GM19438 (cell line): ENCODE measurements at regions not wholly inside any gene's neighbourhood (a gene's known extent, or its start where the extent isn't known, plus 50 kb on each side); places are given as distances from the start of the nearest gene placed in this dataset.

Experiments
- ATAC-seq: cut with Tn5 transposase; IDR thresholded peaks from one replicate; pipeline ENCODE4 v1.9.1; 2021; ENCODE audit warnings: low read depth; ENCODE audit not compliant: unreplicated experiment

GRCh38 chr6:40313582-40313981 is 273.6 kb downstream of the LRFN2 start:
- no peak for ATAC-seq

- no peak for ATAC-seq
These were observed 274.8 kb downstream of the LRFN2 start for GRCh38 chr6:40312213-40313015.

- no peak for ATAC-seq
These were observed 278.4 kb downstream of the LRFN2 start for GRCh38 chr6:40308533-40309306.

- no peak for ATAC-seq
These were observed 279.5 kb downstream of the LRFN2 start for GRCh38 chr6:40307712-40308111.

GRCh38 chr6:40302856-40303454 is 284.2 kb downstream of the LRFN2 start:
- ATAC-seq = no peak

GRCh38 chr6:40299681-40300080 is 287.5 kb downstream of the LRFN2 start:
- ATAC-seq = no peak

GRCh38 chr6:40298207-40298606 is 289.0 kb downstream of the LRFN2 start:
- ATAC-seq = no peak

- ATAC-seq = no peak
These were observed 291.8 kb downstream of the LRFN2 start for GRCh38 chr6:40295251-40295950.

GRCh38 chr6:40293460-40294185 is 293.5 kb downstream of the LRFN2 start:
- no peak for ATAC-seq

- ATAC-seq = no peak
These were observed 294.1 kb downstream of the LRFN2 start for GRCh38 chr6:40293060-40293459.

GRCh38 chr6:40290816-40291215 is 296.3 kb downstream of the LRFN2 start:
- ATAC-seq = no peak

GRCh38 chr6:40288919-40289318 is 298.2 kb downstream of the LRFN2 start:
- ATAC-seq = no peak

GRCh38 chr6:40287296-40287850 is 299.8 kb downstream of the LRFN2 start:
- ATAC-seq = no peak

GRCh38 chr6:40286721-40287120 is 300.4 kb downstream of the LRFN2 start:
- ATAC-seq = no peak

- ATAC-seq = no peak
These were observed 301.2 kb downstream of the LRFN2 start for GRCh38 chr6:40285996-40286395.

GRCh38 chr6:40285535-40285934 is 301.6 kb downstream of the LRFN2 start:
- ATAC-seq = no peak

- no peak for ATAC-seq
These were observed 304.2 kb downstream of the LRFN2 start for GRCh38 chr6:40282986-40283385.

- ATAC-seq = no peak
These were observed 305.8 kb downstream of the LRFN2 start for GRCh38 chr6:40281402-40281801.

GRCh38 chr6:40280231-40280630 is 306.9 kb downstream of the LRFN2 start:
- no peak for ATAC-seq

- ATAC-seq = no peak
These were observed 311.0 kb downstream of the LRFN2 start for GRCh38 chr6:40276141-40276540.
